ENCODE measurements at regions not wholly inside any gene's neighbourhood (a gene's known extent, or its start where the extent isn't known, plus 50 kb on each side); places are given as distances from the start of the nearest gene placed in this dataset.

DNA sequence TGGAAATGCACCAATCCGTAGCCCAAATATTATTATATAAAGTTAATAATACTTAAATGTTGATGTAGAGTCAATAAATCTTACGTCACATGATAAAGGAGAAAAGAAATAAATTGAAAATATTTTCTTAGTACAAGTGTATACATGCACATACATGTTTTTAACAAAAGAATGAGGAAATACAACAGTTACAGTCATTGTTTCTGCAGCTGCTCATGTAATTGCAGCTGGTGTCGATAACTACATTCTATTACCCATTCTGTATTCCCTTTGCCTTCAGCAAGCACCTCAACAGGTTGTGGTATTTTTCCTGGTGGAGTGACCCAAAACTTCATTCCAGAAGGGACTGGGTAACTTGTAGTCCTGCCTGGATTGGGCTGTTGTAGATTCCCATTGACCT is 377.8 kb upstream of the FSIP2 start:
- Histone ChIP-seq H3K79me2 (ENCODE audit: control insufficient read depth, insufficient read depth, low read length) (no peaks in the 10 kb centered on the region), H3K27me3 (ENCODE audit: control insufficient read depth, insufficient read depth, low read length) (no peaks in the 10 kb centered on the region), H4K20me1 (ENCODE audit: control insufficient read depth, extremely low read depth, insufficient read depth, low read length) (no peaks in the 10 kb centered on the region), H3K9ac (ENCODE audit: insufficient read depth, low read length) (no peak overlapping the region), H3K4me1 (ENCODE audit: control insufficient read depth, extremely low read depth, insufficient read depth, low read length) (no peaks in the 10 kb centered on the region), H3K9me3 (ENCODE audit: control insufficient read depth, insufficient read depth, low read depth, low read length) (no peaks in the 10 kb centered on the region), H2AFZ (ENCODE audit: low read length) (no peak overlapping the region), H3K4me3 (replicated peaks in 1 of 4; ENCODE audit: control extremely low read depth in 1 of 4, insufficient read depth in 1 of 4, low read depth in 3 of 4, low read length in 4 of 4) (no peak overlapping the region), H3K4me2 (ENCODE audit: extremely low read depth, insufficient read depth, low read length) (no peak overlapping the region), H3K27ac (ENCODE audit: insufficient read depth, low read length) (no peak overlapping the region), H3K36me3 (ENCODE audit: control insufficient read depth, insufficient read depth, low read length) (no peaks in the 10 kb centered on the region)
- TF ChIP-seq, protein P1, sequence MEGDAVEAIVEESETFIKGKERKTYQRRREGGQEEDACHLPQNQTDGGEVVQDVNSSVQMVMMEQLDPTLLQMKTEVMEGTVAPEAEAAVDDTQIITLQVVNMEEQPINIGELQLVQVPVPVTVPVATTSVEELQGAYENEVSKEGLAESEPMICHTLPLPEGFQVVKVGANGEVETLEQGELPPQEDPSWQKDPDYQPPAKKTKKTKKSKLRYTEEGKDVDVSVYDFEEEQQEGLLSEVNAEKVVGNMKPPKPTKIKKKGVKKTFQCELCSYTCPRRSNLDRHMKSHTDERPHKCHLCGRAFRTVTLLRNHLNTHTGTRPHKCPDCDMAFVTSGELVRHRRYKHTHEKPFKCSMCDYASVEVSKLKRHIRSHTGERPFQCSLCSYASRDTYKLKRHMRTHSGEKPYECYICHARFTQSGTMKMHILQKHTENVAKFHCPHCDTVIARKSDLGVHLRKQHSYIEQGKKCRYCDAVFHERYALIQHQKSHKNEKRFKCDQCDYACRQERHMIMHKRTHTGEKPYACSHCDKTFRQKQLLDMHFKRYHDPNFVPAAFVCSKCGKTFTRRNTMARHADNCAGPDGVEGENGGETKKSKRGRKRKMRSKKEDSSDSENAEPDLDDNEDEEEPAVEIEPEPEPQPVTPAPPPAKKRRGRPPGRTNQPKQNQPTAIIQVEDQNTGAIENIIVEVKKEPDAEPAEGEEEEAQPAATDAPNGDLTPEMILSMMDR (conservative IDR thresholded peaks at IDR 0.05 in 1 of 2, IDR thresholded peaks at IDR 0.05 in 1 of 2; ENCODE audit: low read depth in 1 of 2, low read length in 2 of 2), result no peak
- TF ChIP-seq EZH2 (IDR thresholded peaks at IDR 0.05; ENCODE audit: low read length, missing control alignments), result no peak
- DNase-seq (ENCODE audit: low read depth in 2 of 2), result no peak

DNA sequence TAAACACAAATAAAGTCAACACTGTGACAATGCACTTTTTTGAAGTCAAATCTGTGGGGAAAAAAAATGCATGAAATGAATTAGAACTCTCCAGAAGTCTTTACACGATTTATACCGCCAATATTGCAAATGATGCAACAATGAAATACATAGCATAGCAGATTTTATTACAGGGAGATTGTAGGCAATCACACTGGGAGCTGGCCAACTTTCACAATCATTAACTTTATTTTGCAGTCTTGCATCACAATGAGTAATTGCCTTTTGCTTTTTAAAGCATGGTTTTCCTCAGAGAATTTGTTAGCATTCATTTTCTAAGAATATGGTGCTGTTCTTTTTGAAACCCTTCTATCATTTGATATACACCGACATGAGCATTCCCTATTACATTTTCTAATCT is 366.4 kb upstream of the FSIP2 start:
- Histone ChIP-seq H4K20me1 (ENCODE audit: control insufficient read depth, extremely low read depth, insufficient read depth, low read length) (no peaks in the 10 kb centered on the region), H3K4me3 (replicated peaks in 1 of 4; ENCODE audit: control extremely low read depth in 1 of 4, insufficient read depth in 1 of 4, low read depth in 3 of 4, low read length in 4 of 4) (no peak overlapping the region), H2AFZ (ENCODE audit: low read length) (no peak overlapping the region), H3K9me3 (ENCODE audit: control insufficient read depth, insufficient read depth, low read depth, low read length) (no peaks in the 10 kb centered on the region), H3K4me1 (ENCODE audit: control insufficient read depth, extremely low read depth, insufficient read depth, low read length) (no peaks in the 10 kb centered on the region), H3K79me2 (ENCODE audit: control insufficient read depth, insufficient read depth, low read length) (no peaks in the 10 kb centered on the region), H3K36me3 (ENCODE audit: control insufficient read depth, insufficient read depth, low read length) (no peaks in the 10 kb centered on the region), H3K27me3 (ENCODE audit: control insufficient read depth, insufficient read depth, low read length) (no peaks in the 10 kb centered on the region), H3K27ac (ENCODE audit: insufficient read depth, low read length) (no peak overlapping the region), H3K9ac (ENCODE audit: insufficient read depth, low read length) (no peak overlapping the region), H3K4me2 (ENCODE audit: extremely low read depth, insufficient read depth, low read length) (no peak overlapping the region)
- TF ChIP-seq, protein P1 (conservative IDR thresholded peaks at IDR 0.05 in 1 of 2, IDR thresholded peaks at IDR 0.05 in 1 of 2; ENCODE audit: low read depth in 1 of 2, low read length in 2 of 2), result no peak
- peak; percentile 15 to 34 for DNase-seq (ENCODE audit: low read depth in 2 of 2)

DNA sequence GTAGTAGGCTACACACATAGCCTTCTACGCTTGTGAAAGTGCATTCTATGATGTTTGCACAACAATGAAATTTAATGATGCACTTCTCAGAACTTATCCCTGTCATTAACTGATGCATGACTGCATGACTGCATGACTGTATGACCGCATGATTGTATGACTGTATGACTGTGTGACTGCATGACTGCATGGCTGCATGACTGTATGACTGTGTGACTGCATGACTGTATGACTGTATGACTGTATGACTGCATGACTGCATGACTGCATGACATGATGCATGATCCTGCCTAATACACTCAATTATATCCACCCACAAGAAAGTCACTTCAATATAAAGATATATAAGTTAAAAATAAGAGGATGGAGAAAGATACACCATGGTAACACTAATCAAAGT is 365.4 kb upstream of the FSIP2 start:
- Histone ChIP-seq H3K4me3 (replicated peaks in 1 of 4; ENCODE audit: control extremely low read depth in 1 of 4, insufficient read depth in 1 of 4, low read depth in 3 of 4, low read length in 4 of 4) (no peak overlapping the region), H3K79me2 (ENCODE audit: control insufficient read depth, insufficient read depth, low read length) (no peaks in the 10 kb centered on the region), H3K4me1 (ENCODE audit: control insufficient read depth, extremely low read depth, insufficient read depth, low read length) (no peaks in the 10 kb centered on the region), H3K9me3 (ENCODE audit: control insufficient read depth, insufficient read depth, low read depth, low read length) (no peaks in the 10 kb centered on the region), H2AFZ (ENCODE audit: low read length) (no peak overlapping the region), H3K36me3 (ENCODE audit: control insufficient read depth, insufficient read depth, low read length) (no peaks in the 10 kb centered on the region), H3K27me3 (ENCODE audit: control insufficient read depth, insufficient read depth, low read length) (no peaks in the 10 kb centered on the region), H3K4me2 (ENCODE audit: extremely low read depth, insufficient read depth, low read length) (no peak overlapping the region), H4K20me1 (ENCODE audit: control insufficient read depth, extremely low read depth, insufficient read depth, low read length) (no peaks in the 10 kb centered on the region), H3K9ac (ENCODE audit: insufficient read depth, low read length) (no peak overlapping the region), H3K27ac (ENCODE audit: insufficient read depth, low read length) (no peak overlapping the region)
- peak in 1 of 2 donors; percentile 2 for DNase-seq (ENCODE audit: low read depth in 2 of 2)
- TF ChIP-seq, protein P1 (conservative IDR thresholded peaks at IDR 0.05 in 1 of 2, IDR thresholded peaks at IDR 0.05 in 1 of 2; ENCODE audit: low read depth in 1 of 2, low read length in 2 of 2), result no peak
- TF ChIP-seq EZH2 (IDR thresholded peaks at IDR 0.05; ENCODE audit: low read length, missing control alignments), result no peak
